ENCODE measurements at regions not wholly inside any gene's neighbourhood (a gene's known extent, or its start where the extent isn't known, plus 50 kb on each side); places are given as distances from the start of the nearest gene placed in this dataset.

GRCh38 chr6:134535831-134536230 lies 217.9 kb upstream of the SGK1 start:
- H3K27ac ChIP-seq = no peak overlapping the region
- 69 to 83% (median 78%) methylated on average over 2 of the region's 2 CpGs for WGBS, 5 donors
- no peak for DNase-seq
- H3K4me1 ChIP-seq = peaks cover 0 to 14% (median 5%) of the 10 kb centered on the region in 6 donors
- no peaks in the 10 kb centered on the region for H3K36me3 ChIP-seq
- H3K27me3 ChIP-seq (replicated peaks in 1 of 7) = no peaks in the 10 kb centered on the region
- intact Hi-C loops (cut with DNase I; ENCODE audit: low total_unique reads) = no loop called here
- H3K4me3 ChIP-seq = no peak overlapping the region
- no peak for TF ChIP-seq POLR2A (IDR thresholded peaks at IDR 0.05)
- TF ChIP-seq POLR2AphosphoS5 (IDR thresholded peaks at IDR 0.05) = no peak
- TF ChIP-seq CTCF (IDR thresholded peaks at IDR 0.05 in 8 of 11, conservative IDR thresholded peaks at IDR 0.05 in 3 of 11) = no peak
- H3K9me3 ChIP-seq = no peaks in the 10 kb centered on the region

- 69 to 94% (median 89%) methylated on average over 2 of the region's 2 CpGs for WGBS, 5 donors
- no peak overlapping the region for H3K27ac ChIP-seq
- DNase-seq = no peak
- H3K36me3 ChIP-seq = no peaks in the 10 kb centered on the region
- H3K9me3 ChIP-seq = no peaks in the 10 kb centered on the region
- peaks cover 0 to 3% (median 0%) of the 10 kb centered on the region in 6 donors for H3K4me1 ChIP-seq
- TF ChIP-seq POLR2AphosphoS5 (IDR thresholded peaks at IDR 0.05) (no peak), CTCF (IDR thresholded peaks at IDR 0.05 in 8 of 11, conservative IDR thresholded peaks at IDR 0.05 in 3 of 11) (no peak), POLR2A (IDR thresholded peaks at IDR 0.05) (no peak)
- H3K27me3 ChIP-seq (replicated peaks in 1 of 7) = no peaks in the 10 kb centered on the region
- no peak overlapping the region for H3K4me3 ChIP-seq
- intact Hi-C loops (cut with DNase I; ENCODE audit: low total_unique reads) = no loop called here
Measured at GRCh38 chr6:134534708-134535149, 216.8 kb upstream of the SGK1 start.

GRCh38 chr6:134533991-134534390 lies 216.1 kb upstream of the SGK1 start:
- Histone ChIP-seq H3K4me3 (no peak overlapping the region), H3K27me3 (replicated peaks in 1 of 7) (no peaks in the 10 kb centered on the region), H3K4me1 (no peaks in the 10 kb centered on the region), H3K9me3 (no peaks in the 10 kb centered on the region), H3K27ac (no peak overlapping the region), H3K36me3 (no peaks in the 10 kb centered on the region)
- no peak for TF ChIP-seq POLR2AphosphoS5 (IDR thresholded peaks at IDR 0.05)
- no peak for TF ChIP-seq POLR2A (IDR thresholded peaks at IDR 0.05)
- TF ChIP-seq CTCF (IDR thresholded peaks at IDR 0.05 in 8 of 11, conservative IDR thresholded peaks at IDR 0.05 in 3 of 11) = no peak
- 82 to 91% (median 87%) methylated on average over 3 of the region's 3 CpGs for WGBS, 5 donors
- intact Hi-C loops (cut with DNase I; ENCODE audit: low total_unique reads) = no loop called here
- DNase-seq = no peak

GRCh38 chr6:134532694-134533624 lies 215.0 kb upstream of the SGK1 start:
- H3K27me3 ChIP-seq (replicated peaks in 1 of 7) = no peaks in the 10 kb centered on the region
- no peaks in the 10 kb centered on the region for H3K4me1 ChIP-seq
- no peak overlapping the region for H3K27ac ChIP-seq
- no peaks in the 10 kb centered on the region for H3K36me3 ChIP-seq
- no peak for DNase-seq
- no peak for TF ChIP-seq POLR2A (IDR thresholded peaks at IDR 0.05)
- TF ChIP-seq CTCF (IDR thresholded peaks at IDR 0.05 in 8 of 11, conservative IDR thresholded peaks at IDR 0.05 in 3 of 11) = no peak
- TF ChIP-seq POLR2AphosphoS5 (IDR thresholded peaks at IDR 0.05) = no peak
- 85 to 88% (median 87%) methylated on average over 8 of the region's 8 CpGs for WGBS, 5 donors
- H3K9me3 ChIP-seq = no peaks in the 10 kb centered on the region
- H3K4me3 ChIP-seq = no peak overlapping the region
- intact Hi-C loops (cut with DNase I; ENCODE audit: low total_unique reads) = no loop called here

All from spleen (tissue), 11 donors.